Tibial artery (tissue), 4 donors: ENCODE measurements at regions not wholly inside any gene's neighbourhood (a gene's known extent, or its start where the extent isn't known, plus 50 kb on each side); places are given as distances from the start of the nearest gene placed in this dataset.

ENCODE experiments used
- DNase-seq, 2 donors: peaks; one replicate each; pipeline ENCODE4 v3.0.0-alpha.2; 2019
- H3K27ac ChIP-seq, 2 donors: fragments of 200-600 bp; sonication (generic) in 1 of 2; 1 replicate in 1 of 2; 2 replicates in 1 of 2; pipeline ENCODE4 v1.5.1; 2018 to 2019; ENCODE audit warnings: mild to moderate bottlenecking in 1 of 2
- H3K27me3 ChIP-seq, 2 donors: fragments of 200-600 bp; sonication (generic) in 1 of 2; one replicate each; pipeline versions ENCODE4 v1.5.1 to v1.6.0; 2016 to 2019
- H3K36me3 ChIP-seq, 3 donors: fragments of 200-600 bp; sonication (generic) in 2 of 3; one replicate each; pipeline ENCODE4 v1.5.1; 2016 to 2019; ENCODE audit warnings: mild to moderate bottlenecking in 2 of 3
- H3K4me1 ChIP-seq, 4 donors: fragments of 200-600 bp; sonication (generic) in 2 of 4; 1 replicate in 3 of 4; 2 replicates in 1 of 4; pipeline ENCODE4 v1.5.1; 2016 to 2019
- H3K4me3 ChIP-seq, 2 donors: fragments of 200-600 bp; sonication (generic) in 1 of 2; 1 replicate in 1 of 2; 2 replicates in 1 of 2; pipeline ENCODE4 v1.5.1; 2018 to 2019; ENCODE audit warnings: mild to moderate bottlenecking in 2 of 2
- H3K9me3 ChIP-seq, 3 donors: fragments of 200-600 bp; sonication (generic) in 1 of 3; one replicate each; pipeline ENCODE4 v1.5.1; 2016 to 2019
- CTCF ChIP-seq, 2 experiments: fragments of 200-600 bp in 1 of 2; fragments of 450-650 bp in 1 of 2; IDR thresholded peaks; one replicate each; pipeline ENCODE4 v1.5.1; 2017 to 2019; ENCODE audit warnings: antibody characterized with exemption in 2 of 2, mild to moderate bottlenecking in 1 of 2, moderate library complexity in 1 of 2
- intact Hi-C: fragments of 100-400 bp; cut with DNase I; formaldehyde crosslinking; loops from one replicate; pipeline ENCODE4 v1.15.0; 2023; ENCODE audit warnings: low total_unique reads

- Histone ChIP-seq H3K9me3 (no peaks in the 10 kb centered on the region), H3K36me3 (no peaks in the 10 kb centered on the region), H3K27me3 (no peaks in the 10 kb centered on the region), H3K4me3 (no peak overlapping the region), H3K27ac (no peak overlapping the region), H3K4me1 (no peaks in the 10 kb centered on the region)
- no peak for TF ChIP-seq CTCF (IDR thresholded peaks at IDR 0.05)
- no peak for DNase-seq
- intact Hi-C loops, result no loop called here
Measured at GRCh38 chr2:60280238-60280637, 273.2 kb downstream of the BCL11A start.

- Histone ChIP-seq H3K9me3 (peaks cover 0 to 8% (median 0%) of the 10 kb centered on the region in 3 donors), H3K27me3 (no peaks in the 10 kb centered on the region), H3K4me3 (no peak overlapping the region), H3K36me3 (no peaks in the 10 kb centered on the region), H3K27ac (no peak overlapping the region), H3K4me1 (no peaks in the 10 kb centered on the region)
- TF ChIP-seq CTCF (IDR thresholded peaks at IDR 0.05), result no peak
- intact Hi-C loops, result no loop called here
- no peak for DNase-seq
Measured at GRCh38 chr2:60278906-60279305, 274.5 kb downstream of the BCL11A start.

GRCh38 chr2:60275958-60276357 is 277.5 kb downstream of the BCL11A start:
- Histone ChIP-seq H3K4me1 (no peaks in the 10 kb centered on the region), H3K4me3 (no peak overlapping the region), H3K27ac (no peak overlapping the region), H3K27me3 (no peaks in the 10 kb centered on the region), H3K9me3 (peaks cover 0 to 8% (median 0%) of the 10 kb centered on the region in 3 donors), H3K36me3 (no peaks in the 10 kb centered on the region)
- intact Hi-C loops, result no loop called here
- DNase-seq, result no peak
- TF ChIP-seq CTCF (IDR thresholded peaks at IDR 0.05), result no peak

GRCh38 chr2:60273836-60274235 is 279.6 kb downstream of the BCL11A start:
- Histone ChIP-seq H3K27me3 (no peaks in the 10 kb centered on the region), H3K36me3 (no peaks in the 10 kb centered on the region), H3K4me1 (no peaks in the 10 kb centered on the region), H3K9me3 (peaks cover 0 to 8% (median 0%) of the 10 kb centered on the region in 3 donors), H3K27ac (no peak overlapping the region), H3K4me3 (no peak overlapping the region)
- intact Hi-C loops, result no loop called here
- no peak for TF ChIP-seq CTCF (IDR thresholded peaks at IDR 0.05)
- DNase-seq, result no peak

- Histone ChIP-seq H3K9me3 (peaks cover 0 to 8% (median 0%) of the 10 kb centered on the region in 3 donors), H3K36me3 (no peaks in the 10 kb centered on the region), H3K4me1 (no peaks in the 10 kb centered on the region), H3K27me3 (no peaks in the 10 kb centered on the region), H3K27ac (no peak overlapping the region), H3K4me3 (no peak overlapping the region)
- DNase-seq, result no peak
- intact Hi-C loops, result no loop called here
- no peak for TF ChIP-seq CTCF (IDR thresholded peaks at IDR 0.05)
Measured at GRCh38 chr2:60271713-60272112, 281.7 kb downstream of the BCL11A start.

- intact Hi-C loops, result no loop called here
- H3K9me3 ChIP-seq, result peaks cover 0 to 8% (median 0%) of the 10 kb centered on the region in 3 donors
- H3K4me3 ChIP-seq, result no peak overlapping the region
- H3K36me3 ChIP-seq, result no peaks in the 10 kb centered on the region
- H3K4me1 ChIP-seq, result no peaks in the 10 kb centered on the region
- TF ChIP-seq CTCF (IDR thresholded peaks at IDR 0.05), result no peak
- H3K27me3 ChIP-seq, result no peaks in the 10 kb centered on the region
- H3K27ac ChIP-seq, result no peak overlapping the region
- DNase-seq, result no peak
Measured at GRCh38 chr2:60271131-60271530, 282.3 kb downstream of the BCL11A start.
